ENCODE measurements at regions not wholly inside any gene's neighbourhood (a gene's known extent, or its start where the extent isn't known, plus 50 kb on each side); places are given as distances from the start of the nearest gene placed in this dataset.

DNA sequence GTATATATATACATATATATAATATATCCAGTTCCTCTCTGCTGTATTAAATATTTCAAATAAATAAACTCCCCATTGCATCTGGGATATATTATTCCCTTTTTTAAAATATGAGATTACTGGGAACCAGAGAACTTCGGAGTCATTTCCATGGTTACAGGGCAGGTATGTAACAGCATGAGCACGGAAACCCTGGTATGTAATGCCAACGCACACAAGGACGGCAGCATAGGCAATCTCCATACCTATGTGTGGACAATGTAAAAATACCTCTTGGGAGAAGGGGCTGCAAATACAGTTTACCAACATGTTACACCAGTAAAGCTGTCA lies 62.8 kb downstream of the NUDT10 start:
- intact Hi-C loops (cut with micrococcal nuclease; ENCODE audit: unreplicated experiment): no loop called here
- WGBS (ENCODE audit: low lambda C conversion rate): 4% methylated on average over 4 of the region's 4 CpGs
- no peak overlapping the region for H3K4me2 ChIP-seq (ENCODE audit: low read depth, low read length)
- ChIA-PET CTCF (ENCODE audit: low intra/inter-chr PET ratio, low total read pairs) (no interaction called here), POLR2A (no interaction called here)
- no peaks in the 10 kb centered on the region for H3K9me3 ChIP-seq (ENCODE audit: low read length)
- TF ChIP-seq RFXANK (CRISPR knock-in tag; IDR thresholded peaks at IDR 0.05) (no peak), HNRNPK (IDR thresholded peaks at IDR 0.05; ENCODE audit: low read depth, low read length, poor library complexity, severe bottlenecking) (no peak), ZNF567 (CRISPR knock-in tag; IDR thresholded peaks at IDR 0.05; ENCODE audit: borderline replicate concordance) (no peak), EP300 (IDR thresholded peaks at IDR 0.05; ENCODE audit: low read depth in 2 of 2, low read length in 2 of 2) (no peak), EP300 (CRISPR knock-in tag; IDR thresholded peaks at IDR 0.05; ENCODE audit: borderline replicate concordance) (no peak), SRSF4 (IDR thresholded peaks at IDR 0.05; ENCODE audit: low read depth, low read length, poor library complexity, severe bottlenecking) (no peak), ZUFSP (CRISPR knock-in tag; IDR thresholded peaks at IDR 0.05; ENCODE audit: borderline replicate concordance) (no peak), ZNF550 (CRISPR knock-in tag; IDR thresholded peaks at IDR 0.05; ENCODE audit: borderline replicate concordance) (no peak), ZNF629 (CRISPR knock-in tag; conservative IDR thresholded peaks at IDR 0.05) (no peak), NFKB2 (CRISPR knock-in tag; IDR thresholded peaks at IDR 0.05; ENCODE audit: borderline replicate concordance) (no peak), ADNP (CRISPR knock-in tag; IDR thresholded peaks at IDR 0.05) (no peak)
- TF ChIP-seq, protein P1, sequence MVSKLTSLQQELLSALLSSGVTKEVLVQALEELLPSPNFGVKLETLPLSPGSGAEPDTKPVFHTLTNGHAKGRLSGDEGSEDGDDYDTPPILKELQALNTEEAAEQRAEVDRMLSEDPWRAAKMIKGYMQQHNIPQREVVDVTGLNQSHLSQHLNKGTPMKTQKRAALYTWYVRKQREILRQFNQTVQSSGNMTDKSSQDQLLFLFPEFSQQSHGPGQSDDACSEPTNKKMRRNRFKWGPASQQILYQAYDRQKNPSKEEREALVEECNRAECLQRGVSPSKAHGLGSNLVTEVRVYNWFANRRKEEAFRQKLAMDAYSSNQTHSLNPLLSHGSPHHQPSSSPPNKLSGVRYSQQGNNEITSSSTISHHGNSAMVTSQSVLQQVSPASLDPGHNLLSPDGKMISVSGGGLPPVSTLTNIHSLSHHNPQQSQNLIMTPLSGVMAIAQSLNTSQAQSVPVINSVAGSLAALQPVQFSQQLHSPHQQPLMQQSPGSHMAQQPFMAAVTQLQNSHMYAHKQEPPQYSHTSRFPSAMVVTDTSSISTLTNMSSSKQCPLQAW (CRISPR knock-in tag; IDR thresholded peaks at IDR 0.05): no peak
- TF ChIP-seq, protein P2, sequence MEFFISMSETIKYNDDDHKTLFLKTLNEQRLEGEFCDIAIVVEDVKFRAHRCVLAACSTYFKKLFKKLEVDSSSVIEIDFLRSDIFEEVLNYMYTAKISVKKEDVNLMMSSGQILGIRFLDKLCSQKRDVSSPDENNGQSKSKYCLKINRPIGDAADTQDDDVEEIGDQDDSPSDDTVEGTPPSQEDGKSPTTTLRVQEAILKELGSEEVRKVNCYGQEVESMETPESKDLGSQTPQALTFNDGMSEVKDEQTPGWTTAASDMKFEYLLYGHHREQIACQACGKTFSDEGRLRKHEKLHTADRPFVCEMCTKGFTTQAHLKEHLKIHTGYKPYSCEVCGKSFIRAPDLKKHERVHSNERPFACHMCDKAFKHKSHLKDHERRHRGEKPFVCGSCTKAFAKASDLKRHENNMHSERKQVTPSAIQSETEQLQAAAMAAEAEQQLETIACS (CRISPR knock-in tag; IDR thresholded peaks at IDR 0.05): no peak
- no peak for ATAC-seq
- H3K9ac ChIP-seq (ENCODE audit: insufficient read depth, low read depth, low read length): no peak overlapping the region
- H4K20me1 ChIP-seq (ENCODE audit: insufficient read depth, low read length): no peaks in the 10 kb centered on the region
- H3K79me2 ChIP-seq (ENCODE audit: insufficient read depth, low read length): no peaks in the 10 kb centered on the region
- no peak for DNase-seq (ENCODE audit: low spot score)
- no peak overlapping the region for H3K27ac ChIP-seq (ENCODE audit: extremely low read length, insufficient read depth, low read length)
- H3K4me1 ChIP-seq (ENCODE audit: insufficient read depth, low read length): no peaks in the 10 kb centered on the region
- H3K27me3 ChIP-seq (ENCODE audit: control insufficient read depth in 1 of 2, insufficient read depth in 2 of 2, low read length in 2 of 2): no peaks in the 10 kb centered on the region
- no peak for FAIRE-seq
- no TSS peak for BruUV-seq (replicated peaks)
- no peaks in the 10 kb centered on the region for H3K36me3 ChIP-seq (replicated peaks in 1 of 2; ENCODE audit: control insufficient read depth in 1 of 2, insufficient read depth in 2 of 2, low read length in 2 of 2)
- H2AFZ ChIP-seq (ENCODE audit: low read length): no peak overlapping the region
- in situ Hi-C loops (cut with HindIII; ENCODE audit: extremely low pct_ligation_motif_present, low pct_unique_long_range_greater_than_20kb): no loop called here
- no peak overlapping the region for H3K4me3 ChIP-seq (replicated peaks in 1 of 3; ENCODE audit: insufficient read depth in 1 of 3, low read depth in 2 of 3, low read length in 3 of 3)
